SKM-1 (cell line): ENCODE measurements at regions not wholly inside any gene's neighbourhood (a gene's known extent, or its start where the extent isn't known, plus 50 kb on each side); places are given as distances from the start of the nearest gene placed in this dataset.
A peak's percentile ranks its signal among the peaks of the same experiment; 100 is the strongest.

Source experiments
- DNase-seq: peaks from one replicate; lab custom pipeline; 2025; ENCODE audit not compliant: unreplicated experiment; lab: John Stamatoyannopoulos, UW

DNA sequence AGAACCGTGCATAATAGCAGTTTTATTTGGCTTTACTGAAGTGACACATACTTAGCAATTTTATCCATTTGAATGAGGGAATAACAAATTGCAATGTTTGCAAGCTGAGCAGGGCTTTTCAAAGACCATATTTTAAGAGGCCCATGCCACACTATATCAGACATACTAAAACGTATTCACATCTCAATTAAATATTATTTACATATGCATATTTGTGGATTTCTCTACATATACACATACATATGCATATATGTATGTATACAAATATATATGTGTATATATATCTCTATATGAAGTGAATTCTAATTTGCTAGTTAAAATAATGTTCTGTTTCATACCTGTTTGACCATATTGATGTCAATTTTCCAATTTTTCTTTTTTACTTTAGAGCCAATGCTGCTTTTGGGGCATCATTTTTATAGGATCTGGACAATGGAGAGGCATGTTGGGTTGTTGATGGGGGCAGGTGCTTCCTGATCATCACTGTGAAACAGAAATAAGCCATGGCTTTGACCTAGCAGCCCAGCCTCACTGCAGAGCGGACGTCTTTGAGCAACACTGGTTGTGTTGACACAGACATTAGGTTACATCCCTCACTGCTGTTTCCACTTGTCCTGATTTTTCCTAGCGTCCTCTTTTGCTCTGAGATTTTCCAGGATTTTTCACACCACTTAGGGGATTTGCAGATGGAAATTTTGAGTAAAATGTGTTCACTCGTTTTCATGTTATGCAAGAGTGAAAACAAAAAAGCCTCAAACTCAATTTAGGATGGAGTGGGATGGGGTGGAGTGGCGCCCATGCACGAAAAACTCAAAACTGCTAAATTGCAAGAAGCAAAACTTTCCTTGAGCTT lies 56.9 kb downstream of the RDH14 start:
- DNase-seq: no peak

DNA sequence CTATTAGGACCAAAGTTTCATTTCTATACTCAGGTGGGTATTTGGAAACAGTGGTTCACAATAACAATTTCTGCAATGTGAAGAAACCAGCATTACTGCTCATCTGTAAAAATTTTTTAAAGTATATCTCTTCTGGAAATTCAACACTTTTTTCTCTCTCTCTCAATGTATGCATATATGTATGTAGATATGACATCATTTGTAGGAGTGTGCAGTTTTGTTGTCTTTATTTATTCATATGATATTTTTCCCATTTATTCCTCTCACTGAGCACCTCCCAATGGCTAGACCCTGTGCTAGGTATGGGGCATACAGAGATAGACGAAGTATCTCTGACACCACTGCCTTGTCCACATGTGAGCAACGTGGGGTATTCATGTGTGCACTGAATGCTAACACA lies 58.3 kb downstream of the RDH14 start:
- no peak for DNase-seq

DNA sequence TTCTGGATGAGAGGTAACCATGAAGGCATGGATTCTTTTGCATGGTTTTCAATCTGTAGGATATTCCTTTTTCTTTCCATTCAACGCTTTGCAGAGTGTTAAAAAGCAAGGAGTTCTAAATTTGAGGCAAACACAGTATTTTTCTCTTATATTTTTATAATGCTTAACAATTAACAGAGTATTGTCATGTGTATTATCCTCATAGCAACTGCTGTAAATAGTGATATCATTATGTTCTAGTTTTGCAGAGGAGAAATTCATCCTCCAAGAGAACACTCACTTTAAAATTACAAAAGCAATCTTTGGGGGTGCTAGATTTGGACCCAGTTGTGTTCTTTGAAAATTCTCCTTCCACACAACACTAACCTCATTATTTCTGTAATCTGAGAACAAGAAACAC lies 58.7 kb downstream of the RDH14 start:
- no peak for DNase-seq

DNA sequence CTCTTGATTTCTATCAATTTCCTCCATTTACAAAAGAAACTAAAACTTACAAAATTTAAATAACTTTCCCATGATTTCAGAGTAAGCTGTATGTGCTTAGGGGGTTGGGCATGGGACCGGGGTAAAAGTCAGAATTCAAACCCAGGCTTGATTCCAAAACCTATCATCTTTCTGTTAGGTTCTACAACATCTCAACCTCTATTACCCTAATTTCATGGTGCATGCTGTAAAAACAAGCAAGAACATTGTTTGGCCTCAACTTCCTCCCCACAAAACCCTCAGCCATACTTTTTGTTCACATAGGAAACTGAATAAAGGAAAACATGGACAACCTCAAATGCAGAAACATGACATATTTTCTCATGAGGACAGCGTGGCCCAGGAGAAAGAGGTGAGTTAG lies 59.3 kb downstream of the RDH14 start:
- DNase-seq: no peak

DNA sequence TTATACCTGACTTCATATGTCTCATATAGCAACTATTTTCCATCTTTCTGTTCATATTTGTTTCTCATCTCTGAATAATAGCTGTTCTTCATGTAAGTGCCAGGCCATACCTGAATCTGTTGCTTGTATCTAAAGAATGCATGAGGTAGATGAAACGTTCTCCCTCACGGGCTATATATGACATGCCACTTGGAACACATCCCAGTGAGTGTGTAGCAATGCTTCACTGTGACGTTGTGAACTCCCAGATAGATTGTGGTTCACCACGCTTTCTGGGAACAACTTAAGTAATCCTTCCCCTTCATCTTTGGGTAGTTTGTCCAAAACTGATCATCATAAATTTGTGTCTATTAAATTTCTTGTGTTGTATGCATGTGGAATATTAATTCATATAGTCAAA lies 60.1 kb downstream of the RDH14 start:
- DNase-seq: peak; percentile 11

DNA sequence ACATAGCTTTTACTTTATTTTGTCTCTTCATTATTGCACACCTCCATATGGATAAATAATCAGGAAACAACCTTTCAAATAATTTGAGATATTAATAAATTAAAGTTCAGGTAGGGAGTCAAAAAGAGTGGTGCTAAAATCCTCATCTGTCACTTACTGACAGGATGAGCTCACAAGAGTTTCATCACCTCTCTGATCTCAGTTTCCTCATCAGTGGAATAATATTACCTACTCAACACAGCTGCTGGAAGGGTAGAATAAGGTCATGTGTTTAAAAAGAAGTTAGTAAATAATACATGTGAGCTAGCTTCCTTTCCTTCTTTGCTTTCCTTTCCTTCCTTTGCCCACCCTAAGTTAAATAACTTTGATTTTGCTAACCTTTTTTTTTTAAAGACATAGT lies 61.9 kb downstream of the RDH14 start:
- DNase-seq: no peak

DNA sequence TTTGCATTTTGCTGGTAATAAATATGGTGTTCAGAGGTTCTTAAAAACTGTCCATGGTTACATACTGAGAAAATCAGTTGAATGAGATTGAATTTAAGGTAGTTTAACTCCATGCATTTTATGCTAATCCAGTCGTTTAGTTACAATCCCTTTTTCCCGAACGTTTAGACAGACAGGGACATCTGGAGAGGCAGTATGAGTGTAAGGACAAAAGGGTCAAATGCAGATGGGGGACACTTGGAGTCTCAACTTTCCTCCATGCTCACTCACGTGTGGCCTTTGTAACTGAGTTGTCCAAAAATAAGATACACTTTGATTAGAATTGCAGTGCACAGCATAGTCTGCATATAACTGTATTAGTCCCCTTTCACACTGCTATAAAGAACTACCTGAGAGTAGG lies 63.9 kb downstream of the RDH14 start:
- DNase-seq: no peak

DNA sequence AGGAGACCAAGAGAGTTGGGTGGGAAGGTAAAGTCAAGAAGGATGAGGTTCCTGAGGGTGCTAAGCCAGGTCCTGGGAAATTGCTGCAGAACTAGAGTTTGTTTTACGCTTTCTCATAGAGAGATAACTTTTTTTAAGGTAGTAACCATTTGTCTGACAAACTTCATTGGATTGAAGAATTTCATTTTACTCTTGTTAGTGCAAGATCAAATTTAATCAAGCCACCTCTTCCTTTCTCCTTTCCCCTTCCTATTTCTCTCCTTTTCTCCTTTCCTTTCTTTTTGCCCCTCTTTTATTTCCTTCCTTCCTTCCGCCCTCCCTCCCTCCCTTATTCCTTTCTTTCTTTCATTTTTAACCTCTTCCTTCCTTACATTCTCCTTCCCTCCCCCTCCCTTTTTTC lies 65.4 kb downstream of the RDH14 start:
- no peak for DNase-seq

DNA sequence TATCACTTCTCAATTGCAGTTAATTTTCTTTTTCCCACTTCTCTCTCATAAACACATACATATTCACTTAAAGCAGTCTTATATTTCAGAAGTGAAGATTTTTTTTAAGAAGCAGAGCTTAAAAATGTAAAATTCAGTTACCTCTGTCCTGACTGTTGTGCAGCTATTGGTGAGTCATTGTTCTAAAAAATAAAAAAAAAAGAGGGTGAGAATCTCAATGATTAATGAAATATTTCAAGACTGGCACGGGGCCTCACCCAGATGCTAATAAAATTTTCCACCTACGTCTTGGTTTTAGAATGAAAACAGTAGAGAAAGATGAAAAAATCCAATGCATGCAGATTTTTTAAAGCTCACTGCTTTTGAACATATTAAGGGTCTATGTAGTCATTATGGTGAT lies 67.7 kb downstream of the RDH14 start:
- no peak for DNase-seq

DNA sequence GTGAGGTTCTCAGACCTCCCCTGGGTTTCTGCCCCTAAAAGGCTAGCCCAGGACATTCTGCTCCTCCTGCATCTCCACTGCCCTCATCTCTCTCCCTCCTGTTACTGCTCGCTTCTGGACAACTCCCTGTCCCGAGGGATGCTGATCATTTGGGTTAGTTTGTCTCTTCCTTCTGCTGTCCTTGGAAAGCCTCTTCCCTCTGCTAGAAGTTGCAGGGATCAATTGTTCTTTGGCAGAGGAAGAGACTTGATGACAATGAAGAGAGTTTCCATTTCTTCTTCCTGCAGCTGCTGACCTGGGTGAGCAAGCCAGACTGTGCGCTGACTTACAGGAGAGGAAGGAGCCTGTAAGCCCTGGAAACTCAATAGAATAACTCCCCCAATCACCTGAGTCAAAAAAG lies 68.9 kb downstream of the RDH14 start:
- no peak for DNase-seq

DNA sequence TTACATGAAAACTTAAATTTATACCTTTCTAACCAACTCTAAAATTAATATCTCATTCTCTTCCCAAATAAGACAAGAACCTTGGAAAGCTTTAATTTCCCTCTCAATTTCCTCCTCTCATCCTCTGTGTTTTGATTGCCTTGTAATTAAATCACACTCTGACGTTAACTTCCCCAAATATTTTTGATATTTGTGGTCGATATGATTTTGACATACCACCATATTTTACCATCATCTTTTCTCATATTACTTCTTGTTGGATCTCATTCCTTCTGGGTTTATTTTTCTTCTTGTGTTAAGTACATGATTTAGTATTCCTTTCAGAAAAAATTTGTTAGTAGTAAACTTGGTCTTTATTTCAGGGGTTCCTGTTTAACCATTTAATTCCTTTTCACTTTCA lies 69.6 kb downstream of the RDH14 start:
- DNase-seq: no peak

DNA sequence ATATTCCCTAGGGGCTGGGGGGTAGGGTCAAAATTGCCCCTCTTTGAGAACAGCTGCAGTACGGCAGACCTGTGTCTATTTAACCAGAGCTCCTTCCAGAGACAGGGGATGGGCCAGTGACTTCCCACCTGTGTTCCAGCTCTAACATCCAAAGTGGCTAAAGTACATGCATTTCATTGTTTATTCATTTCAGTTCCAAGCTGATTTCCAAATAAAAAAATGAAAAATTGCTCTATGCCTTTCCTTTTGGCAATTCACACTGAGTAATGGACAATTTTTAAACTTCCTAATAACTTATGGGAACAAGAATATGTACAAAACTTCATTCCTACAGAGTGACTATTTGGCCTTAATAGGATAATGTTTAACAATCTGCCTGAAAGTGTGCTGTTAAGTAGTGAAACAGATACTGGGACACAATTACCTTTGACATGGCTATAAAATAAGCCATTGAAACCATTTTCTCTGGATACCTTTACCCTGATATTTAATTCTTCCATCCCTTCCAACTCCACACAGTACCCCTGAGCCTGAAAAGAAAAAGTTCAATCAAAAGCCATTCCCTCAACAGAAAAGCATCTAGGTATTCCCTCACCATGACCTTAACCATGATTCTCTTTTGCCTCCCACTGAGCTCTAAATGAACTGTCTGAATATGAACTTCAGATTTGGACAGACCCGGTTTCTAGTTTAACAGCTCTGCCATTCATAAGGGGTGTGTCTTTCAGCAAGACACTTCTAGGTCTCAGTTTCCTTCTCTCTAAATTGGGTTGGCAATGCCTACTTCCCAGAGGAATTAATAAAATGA lies 73.1 kb downstream of the RDH14 start:
- DNase-seq: no peak

DNA sequence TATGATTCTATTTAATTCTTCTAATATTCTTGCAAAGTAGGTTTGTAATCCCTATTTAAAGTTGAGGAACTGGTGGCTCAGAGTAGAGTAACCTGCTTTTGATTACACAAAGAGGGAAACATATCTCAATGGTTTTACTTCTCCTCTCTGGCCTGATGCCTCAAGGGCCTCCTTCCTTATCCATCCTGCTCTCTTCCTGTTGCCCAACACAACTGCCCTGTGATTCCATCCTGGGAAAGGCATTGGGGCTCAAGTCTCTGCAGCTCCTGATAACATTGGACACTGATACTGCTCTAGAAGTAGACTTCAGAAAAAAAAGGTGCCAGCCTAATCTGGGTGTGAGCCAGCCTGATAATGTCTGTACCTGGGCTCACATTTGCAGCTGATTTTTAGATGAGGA lies 75.8 kb downstream of the RDH14 start:
- DNase-seq: no peak

DNA sequence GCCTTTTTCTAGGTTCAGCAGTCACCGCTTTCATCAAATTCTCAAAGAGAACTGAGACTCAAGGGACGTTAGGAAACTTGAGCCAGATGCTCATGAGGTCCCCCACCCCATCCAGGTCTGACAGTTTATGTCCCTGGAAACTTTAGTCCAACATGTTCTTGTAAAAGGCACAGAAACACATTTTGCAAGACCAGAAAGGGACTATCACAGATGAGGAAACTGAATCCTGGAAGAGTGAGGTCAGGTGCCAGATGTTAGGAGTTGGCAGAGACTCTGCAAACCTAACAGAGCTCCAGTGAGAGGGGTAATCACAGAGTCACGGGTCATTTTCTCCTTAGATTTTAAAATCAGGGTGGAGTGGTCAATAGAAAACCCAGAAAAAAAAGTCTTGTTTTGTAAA lies 76.6 kb downstream of the RDH14 start:
- no peak for DNase-seq

DNA sequence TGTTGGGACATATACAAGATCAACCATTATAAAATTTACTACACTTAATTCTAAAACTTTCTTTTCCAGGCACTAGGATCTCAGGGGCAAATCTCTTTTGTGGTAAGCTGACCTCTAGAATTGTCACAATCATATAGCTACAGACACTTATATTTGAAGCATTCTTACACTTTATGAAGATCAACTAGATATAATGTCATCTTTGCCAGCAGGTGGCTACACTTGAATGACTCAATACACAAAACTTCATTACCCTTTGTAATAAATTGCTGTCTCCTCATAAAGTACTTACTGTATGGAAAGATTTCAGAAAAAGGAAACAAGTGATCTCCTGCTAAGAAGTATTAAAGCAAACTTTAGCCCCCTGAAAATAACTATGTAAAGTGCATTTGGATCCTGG lies 77.8 kb downstream of the RDH14 start:
- DNase-seq: no peak

DNA sequence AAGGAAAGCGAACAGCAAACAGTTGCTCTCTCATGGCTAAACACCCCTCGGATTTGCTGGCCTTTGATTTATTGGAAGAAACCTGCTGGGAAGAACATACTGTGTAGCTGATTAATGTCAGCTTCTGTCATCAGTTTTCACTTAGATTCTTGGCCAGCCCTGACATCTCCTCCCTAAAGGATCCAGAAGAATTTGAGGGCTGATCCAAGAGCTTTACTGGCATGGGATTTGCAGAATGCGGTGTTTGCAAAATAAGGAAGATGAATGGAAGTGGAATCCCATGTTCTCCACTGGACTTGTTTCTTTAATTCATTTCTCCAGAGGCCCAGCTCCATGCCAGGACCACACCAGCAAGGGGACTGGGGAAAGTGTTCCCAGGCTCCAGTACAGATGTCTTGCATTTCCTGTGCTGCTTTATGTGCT lies 80.5 kb downstream of the RDH14 start:
- no peak for DNase-seq

DNA sequence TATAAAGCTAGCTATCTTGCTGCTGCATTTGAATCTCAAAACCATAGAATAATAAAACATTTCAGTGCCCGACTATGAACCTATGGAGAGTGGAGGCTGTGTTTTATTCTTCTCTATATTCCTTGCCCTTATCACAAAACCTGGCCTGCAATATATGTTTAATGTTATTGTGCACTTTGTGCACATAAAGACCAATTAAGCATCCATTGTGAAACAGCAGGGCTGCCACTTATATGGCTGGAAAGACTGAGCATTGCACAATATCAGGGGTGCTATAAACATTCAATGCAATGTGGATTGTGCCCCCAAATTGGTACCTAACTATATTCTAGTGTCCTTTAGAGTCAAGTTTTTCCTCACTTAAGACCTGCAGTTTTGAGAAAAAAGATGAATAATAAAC lies 83.2 kb downstream of the RDH14 start:
- no peak for DNase-seq

DNA sequence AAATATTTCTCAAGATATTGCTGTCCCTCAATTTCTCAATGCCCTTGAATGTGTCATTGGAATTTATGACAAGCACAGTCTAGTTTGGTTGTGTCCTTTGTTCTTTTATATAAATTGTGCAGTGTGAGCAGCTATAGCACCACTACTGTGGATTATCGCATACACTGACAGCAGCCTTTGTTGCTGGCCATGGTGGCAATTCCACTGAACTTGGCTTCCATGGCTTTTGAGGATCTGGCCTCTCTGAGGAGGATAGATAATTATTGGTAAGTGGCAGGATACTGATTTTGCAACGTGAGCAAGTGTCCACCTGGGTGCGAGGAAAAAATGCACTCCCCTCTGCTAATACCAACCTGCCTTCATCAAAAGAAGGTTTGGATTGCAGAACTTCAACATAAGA lies 84.0 kb downstream of the RDH14 start:
- DNase-seq: no peak

DNA sequence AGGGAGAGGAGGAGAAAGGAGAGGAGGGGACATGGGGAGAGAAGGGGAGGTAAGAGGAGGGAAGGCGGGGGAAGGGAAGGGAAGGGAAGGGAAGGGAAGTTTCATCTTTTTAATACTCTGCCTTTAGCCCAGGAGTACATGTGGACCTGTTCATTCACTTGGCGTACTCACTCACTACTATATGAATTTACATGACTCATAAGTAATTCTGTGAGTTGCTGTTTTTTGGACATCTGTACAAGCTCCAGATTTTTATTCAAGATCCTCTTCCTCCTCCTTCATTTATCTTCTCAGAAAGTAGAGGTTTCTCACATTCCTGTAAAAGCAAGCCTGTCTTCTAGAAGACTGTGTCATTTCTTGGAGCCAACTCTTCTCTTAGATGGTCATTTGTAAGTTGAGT lies 84.6 kb downstream of the RDH14 start:
- no peak for DNase-seq

DNA sequence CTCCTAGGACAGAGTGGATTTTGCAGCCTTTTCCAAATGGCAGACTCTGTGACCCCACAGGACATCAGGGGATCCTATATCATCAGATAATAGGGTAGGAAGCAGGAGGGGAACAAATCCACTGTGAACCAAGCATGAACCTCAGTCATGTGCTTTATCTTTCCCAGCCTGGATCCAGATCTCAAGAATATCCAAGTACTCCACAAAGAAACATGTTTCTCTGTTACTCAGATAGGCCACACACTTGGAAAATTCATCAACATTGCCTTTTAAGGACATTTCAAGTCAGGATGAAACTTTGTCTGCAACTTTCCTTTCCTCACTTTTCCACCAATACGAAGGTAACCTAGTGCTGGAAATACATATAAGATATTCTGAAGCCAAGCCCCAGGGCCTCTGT lies 85.8 kb downstream of the RDH14 start:
- DNase-seq: no peak

DNA sequence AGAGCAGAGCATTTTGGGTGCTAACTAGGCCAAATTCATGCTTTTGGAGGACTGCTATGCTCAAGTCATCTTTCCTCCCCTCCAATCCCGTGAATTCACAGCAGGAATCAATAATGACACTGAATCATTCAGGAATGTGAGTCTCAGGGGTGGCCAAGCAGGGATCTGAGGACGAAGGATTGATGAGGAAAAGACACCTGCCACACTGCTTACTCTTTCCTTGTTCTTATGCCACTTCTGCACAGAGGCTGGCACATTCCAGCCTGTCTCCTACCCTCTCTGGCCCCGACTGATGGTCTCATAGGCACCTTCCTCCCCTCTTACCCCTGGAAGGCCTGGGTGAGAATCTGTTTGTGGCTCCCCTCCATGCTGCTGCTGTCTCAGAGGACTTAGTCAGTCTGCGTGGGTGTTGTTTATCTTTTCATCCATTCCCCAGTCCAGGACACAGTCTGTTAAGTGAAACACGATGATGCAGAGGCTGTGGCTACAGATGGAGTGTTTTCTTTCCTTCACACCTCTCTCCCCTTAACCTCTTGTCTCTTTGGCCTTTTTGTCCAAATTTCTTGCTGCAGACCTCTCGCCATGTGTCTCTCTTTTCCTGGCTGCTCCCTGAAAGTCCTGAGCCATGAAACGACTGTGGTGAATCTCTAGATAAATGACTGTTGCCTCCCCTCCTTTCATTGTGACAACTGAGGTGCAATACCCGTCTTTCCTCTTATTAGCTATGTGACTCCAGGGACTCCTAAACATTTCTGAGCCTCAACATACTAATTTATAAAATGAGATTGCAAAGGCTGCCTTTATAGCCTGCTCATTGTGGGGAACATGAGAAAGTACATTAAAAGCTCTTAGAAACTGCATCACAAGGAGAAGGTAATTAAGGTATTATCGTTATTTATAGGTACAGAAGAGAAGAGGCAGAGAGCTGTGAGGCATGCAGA lies 86.9 kb downstream of the RDH14 start:
- no peak for DNase-seq
